ENCODE measurements at regions not wholly inside any gene's neighbourhood (a gene's known extent, or its start where the extent isn't known, plus 50 kb on each side); places are given as distances from the start of the nearest gene placed in this dataset.

DNA sequence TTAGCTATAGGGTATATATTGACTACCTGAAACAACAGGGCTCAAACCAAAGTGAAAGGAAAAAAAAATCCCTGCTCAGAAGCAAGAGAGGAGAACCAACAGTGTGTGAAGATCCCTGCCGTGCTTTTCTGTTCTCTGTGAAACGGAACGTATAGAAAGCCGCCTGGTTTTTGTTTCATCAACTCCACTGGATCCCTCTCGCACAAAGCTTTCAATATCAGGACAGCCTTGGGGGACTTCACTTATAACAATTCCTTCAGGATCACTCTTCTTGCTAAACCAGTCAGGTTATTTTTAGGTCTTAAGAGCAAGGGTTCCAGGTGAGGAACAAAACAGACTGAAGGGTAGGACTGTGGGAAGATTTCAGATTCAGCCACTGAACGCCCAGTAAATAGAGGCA lies 151.1 kb upstream of the CACNA2D1 start:
- H3K9me3 ChIP-seq (ENCODE audit: control insufficient read depth, insufficient read depth, low read depth, low read length) = no peaks in the 10 kb centered on the region
- H3K27ac ChIP-seq (ENCODE audit: low read length) = no peak overlapping the region
- in situ Hi-C loops (cut with HindIII; ENCODE audit: low pct_unique_long_range_greater_than_20kb, low sequenced_read_pairs) (no loop called here), intact Hi-C loops (cut with micrococcal nuclease; ENCODE audit: unreplicated experiment) (no loop called here)
- ATAC-seq = no peak
- BruUV-seq (replicated peaks) = no TSS peak
- ChIA-PET POLR2A (no interaction called here), CTCF (no interaction called here)
- TF ChIP-seq, protein P1, sequence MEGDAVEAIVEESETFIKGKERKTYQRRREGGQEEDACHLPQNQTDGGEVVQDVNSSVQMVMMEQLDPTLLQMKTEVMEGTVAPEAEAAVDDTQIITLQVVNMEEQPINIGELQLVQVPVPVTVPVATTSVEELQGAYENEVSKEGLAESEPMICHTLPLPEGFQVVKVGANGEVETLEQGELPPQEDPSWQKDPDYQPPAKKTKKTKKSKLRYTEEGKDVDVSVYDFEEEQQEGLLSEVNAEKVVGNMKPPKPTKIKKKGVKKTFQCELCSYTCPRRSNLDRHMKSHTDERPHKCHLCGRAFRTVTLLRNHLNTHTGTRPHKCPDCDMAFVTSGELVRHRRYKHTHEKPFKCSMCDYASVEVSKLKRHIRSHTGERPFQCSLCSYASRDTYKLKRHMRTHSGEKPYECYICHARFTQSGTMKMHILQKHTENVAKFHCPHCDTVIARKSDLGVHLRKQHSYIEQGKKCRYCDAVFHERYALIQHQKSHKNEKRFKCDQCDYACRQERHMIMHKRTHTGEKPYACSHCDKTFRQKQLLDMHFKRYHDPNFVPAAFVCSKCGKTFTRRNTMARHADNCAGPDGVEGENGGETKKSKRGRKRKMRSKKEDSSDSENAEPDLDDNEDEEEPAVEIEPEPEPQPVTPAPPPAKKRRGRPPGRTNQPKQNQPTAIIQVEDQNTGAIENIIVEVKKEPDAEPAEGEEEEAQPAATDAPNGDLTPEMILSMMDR (IDR thresholded peaks at IDR 0.05) = no peak
- TF ChIP-seq TCF7L2 (IDR thresholded peaks at IDR 0.05; ENCODE audit: low read depth, low read length) = no peak
- TF ChIP-seq SIN3A (IDR thresholded peaks at IDR 0.05; ENCODE audit: borderline replicate concordance, insufficient read depth, low read depth, low read length) = no peak
- TF ChIP-seq, protein P2, sequence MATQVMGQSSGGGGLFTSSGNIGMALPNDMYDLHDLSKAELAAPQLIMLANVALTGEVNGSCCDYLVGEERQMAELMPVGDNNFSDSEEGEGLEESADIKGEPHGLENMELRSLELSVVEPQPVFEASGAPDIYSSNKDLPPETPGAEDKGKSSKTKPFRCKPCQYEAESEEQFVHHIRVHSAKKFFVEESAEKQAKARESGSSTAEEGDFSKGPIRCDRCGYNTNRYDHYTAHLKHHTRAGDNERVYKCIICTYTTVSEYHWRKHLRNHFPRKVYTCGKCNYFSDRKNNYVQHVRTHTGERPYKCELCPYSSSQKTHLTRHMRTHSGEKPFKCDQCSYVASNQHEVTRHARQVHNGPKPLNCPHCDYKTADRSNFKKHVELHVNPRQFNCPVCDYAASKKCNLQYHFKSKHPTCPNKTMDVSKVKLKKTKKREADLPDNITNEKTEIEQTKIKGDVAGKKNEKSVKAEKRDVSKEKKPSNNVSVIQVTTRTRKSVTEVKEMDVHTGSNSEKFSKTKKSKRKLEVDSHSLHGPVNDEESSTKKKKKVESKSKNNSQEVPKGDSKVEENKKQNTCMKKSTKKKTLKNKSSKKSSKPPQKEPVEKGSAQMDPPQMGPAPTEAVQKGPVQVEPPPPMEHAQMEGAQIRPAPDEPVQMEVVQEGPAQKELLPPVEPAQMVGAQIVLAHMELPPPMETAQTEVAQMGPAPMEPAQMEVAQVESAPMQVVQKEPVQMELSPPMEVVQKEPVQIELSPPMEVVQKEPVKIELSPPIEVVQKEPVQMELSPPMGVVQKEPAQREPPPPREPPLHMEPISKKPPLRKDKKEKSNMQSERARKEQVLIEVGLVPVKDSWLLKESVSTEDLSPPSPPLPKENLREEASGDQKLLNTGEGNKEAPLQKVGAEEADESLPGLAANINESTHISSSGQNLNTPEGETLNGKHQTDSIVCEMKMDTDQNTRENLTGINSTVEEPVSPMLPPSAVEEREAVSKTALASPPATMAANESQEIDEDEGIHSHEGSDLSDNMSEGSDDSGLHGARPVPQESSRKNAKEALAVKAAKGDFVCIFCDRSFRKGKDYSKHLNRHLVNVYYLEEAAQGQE (IDR thresholded peaks at IDR 0.05; ENCODE audit: insufficient read depth in 1 of 2, low read depth in 2 of 2, low read length in 1 of 2) = no peak
- no peak for TF ChIP-seq POLR2AphosphoS5 (IDR thresholded peaks at IDR 0.05; ENCODE audit: low read depth, low read length)
- peak overlapping the region in 1 of 2 experiments; percentile 1; a peak in 2 of 4 replicates for H3K4me3 ChIP-seq (ENCODE audit: low read depth in 2 of 2, low read length in 2 of 2)
- H3K4me1 ChIP-seq (ENCODE audit: control insufficient read depth, insufficient read depth, low read length) = no peaks in the 10 kb centered on the region
- H3K36me3 ChIP-seq (ENCODE audit: control insufficient read depth, insufficient read depth, low read length) = no peaks in the 10 kb centered on the region
- no peak for DNase-seq (ENCODE audit: low read depth, low spot score)
- H3K27me3 ChIP-seq (ENCODE audit: control insufficient read depth, insufficient read depth, low read length) = no peaks in the 10 kb centered on the region

- no peaks in the 10 kb centered on the region for H3K9me3 ChIP-seq (ENCODE audit: control insufficient read depth, insufficient read depth, low read depth, low read length)
- H3K27ac ChIP-seq (ENCODE audit: low read length) = no peak overlapping the region
- TF ChIP-seq, protein P1 (IDR thresholded peaks at IDR 0.05) = no peak
- TF ChIP-seq TCF7L2 (IDR thresholded peaks at IDR 0.05; ENCODE audit: low read depth, low read length) (no peak), POLR2AphosphoS5 (IDR thresholded peaks at IDR 0.05; ENCODE audit: low read depth, low read length) (no peak), SIN3A (IDR thresholded peaks at IDR 0.05; ENCODE audit: borderline replicate concordance, insufficient read depth, low read depth, low read length) (no peak)
- TF ChIP-seq, protein P2 (IDR thresholded peaks at IDR 0.05; ENCODE audit: insufficient read depth in 1 of 2, low read depth in 2 of 2, low read length in 1 of 2) = no peak
- no peaks in the 10 kb centered on the region for H3K4me1 ChIP-seq (ENCODE audit: control insufficient read depth, insufficient read depth, low read length)
- no TSS peak for BruUV-seq (replicated peaks)
- no peaks in the 10 kb centered on the region for H3K27me3 ChIP-seq (ENCODE audit: control insufficient read depth, insufficient read depth, low read length)
- no peak for DNase-seq (ENCODE audit: low read depth, low spot score)
- no peak overlapping the region for H3K4me3 ChIP-seq (ENCODE audit: low read depth in 2 of 2, low read length in 2 of 2)
- intact Hi-C loops (cut with micrococcal nuclease; ENCODE audit: unreplicated experiment) (no loop called here), in situ Hi-C loops (cut with HindIII; ENCODE audit: low pct_unique_long_range_greater_than_20kb, low sequenced_read_pairs) (no loop called here)
- no peaks in the 10 kb centered on the region for H3K36me3 ChIP-seq (ENCODE audit: control insufficient read depth, insufficient read depth, low read length)
- ATAC-seq = no peak
- POLR2A ChIA-PET = no interaction called here
- CTCF ChIA-PET = no interaction called here
Measured at GRCh38 chr7:82593780-82594179, 150.2 kb upstream of the CACNA2D1 start.
